ENCODE measurements at regions not wholly inside any gene's neighbourhood (a gene's known extent, or its start where the extent isn't known, plus 50 kb on each side); places are given as distances from the start of the nearest gene placed in this dataset.

DNA sequence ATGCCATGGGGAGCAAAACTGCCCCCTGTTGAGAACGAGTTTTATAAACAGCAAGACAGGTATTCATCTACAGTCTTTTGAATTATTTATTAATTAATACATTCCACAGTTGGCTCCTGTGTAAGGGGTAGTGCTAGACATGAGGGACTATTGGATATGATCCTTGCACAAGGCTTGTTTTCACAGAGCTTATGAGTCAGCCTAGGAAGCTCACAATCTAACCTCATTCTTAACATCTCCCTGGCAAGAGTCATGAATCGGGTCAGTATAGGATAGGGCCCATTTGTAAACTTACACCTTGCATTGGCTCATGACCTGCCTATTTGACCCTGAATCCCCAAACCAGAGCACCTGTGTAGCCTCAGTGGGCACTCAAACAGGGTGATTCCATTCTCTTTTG is 209.1 kb upstream of the HCCS start:
- DNase-seq: no peak

DNA sequence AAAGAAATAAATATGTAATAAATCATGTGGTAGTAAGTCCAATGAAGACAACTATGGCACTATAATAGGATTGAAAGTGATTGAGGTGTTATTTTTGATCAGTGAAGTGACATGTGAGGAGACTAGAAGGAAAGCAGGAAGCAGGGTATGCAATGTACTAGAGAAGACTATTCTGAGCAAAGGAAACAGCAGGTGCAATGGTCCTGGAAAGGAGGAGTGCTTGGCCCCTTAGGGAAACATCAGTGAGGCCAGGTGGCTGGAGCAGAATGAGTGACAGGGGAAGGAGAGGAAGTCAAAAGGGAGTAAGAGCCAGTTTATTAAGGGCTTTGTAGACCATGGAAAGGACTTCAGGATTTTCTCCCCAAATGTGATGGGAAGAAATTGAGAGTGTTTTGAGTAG is 207.6 kb upstream of the HCCS start:
- no peak for DNase-seq

DNA sequence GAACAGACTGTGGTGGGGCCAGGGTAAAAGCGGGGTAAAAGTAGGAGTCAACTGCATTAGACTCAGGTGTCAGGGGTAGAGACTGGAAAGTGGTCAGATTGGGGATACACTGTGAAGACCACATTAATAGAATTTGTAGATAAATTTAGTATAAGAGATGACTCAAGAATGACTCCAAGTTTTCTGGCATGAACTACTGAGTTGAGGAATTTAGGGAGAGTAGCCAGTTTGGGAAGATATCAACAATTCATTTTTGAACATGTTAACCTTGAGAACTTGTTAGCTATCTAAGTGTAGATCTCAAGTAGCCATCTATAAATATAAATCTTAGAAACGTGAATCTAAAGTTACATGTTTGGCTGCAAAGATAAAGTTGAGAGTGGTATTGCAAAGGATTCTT is 206.9 kb upstream of the HCCS start:
- no peak for DNase-seq

DNA sequence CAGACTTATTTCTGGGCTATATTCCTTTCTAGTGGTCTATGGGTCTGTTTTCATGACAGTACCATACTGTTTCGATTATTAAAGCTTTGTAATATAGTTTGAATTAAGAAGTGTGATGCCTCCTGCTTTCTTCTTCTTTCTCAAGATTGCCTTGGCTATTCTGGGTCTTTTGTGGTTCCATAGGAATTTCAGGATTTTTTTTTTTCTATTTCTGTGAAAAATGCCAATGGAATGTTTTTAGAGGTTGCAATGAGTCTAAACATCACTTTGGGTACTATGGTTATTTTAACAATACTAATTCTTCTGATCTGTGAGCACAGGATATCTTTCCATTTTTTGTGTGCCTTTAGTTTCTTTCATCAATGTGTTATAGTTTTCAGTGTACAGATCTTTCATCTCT is 204.3 kb upstream of the HCCS start:
- no peak for DNase-seq

DNA sequence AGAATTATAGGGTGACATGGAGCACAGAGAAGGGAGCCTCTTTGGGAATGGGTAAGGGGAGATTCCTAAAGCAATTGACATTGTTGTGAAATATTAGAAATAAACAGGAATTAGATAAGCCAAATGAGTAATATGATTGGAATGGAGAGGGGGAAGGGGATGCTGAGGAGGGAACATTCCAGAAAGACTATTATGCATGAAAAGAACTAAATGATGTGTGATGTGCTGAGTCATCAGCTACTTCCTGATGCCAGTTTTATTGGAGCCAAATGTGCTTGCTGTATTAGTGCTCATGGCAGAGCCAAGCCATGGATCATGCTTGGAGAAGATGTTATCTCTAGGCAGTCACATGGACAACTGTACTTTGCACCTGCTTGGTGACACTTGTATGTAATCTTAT is 189.0 kb upstream of the HCCS start:
- DNase-seq: no peak

DNA sequence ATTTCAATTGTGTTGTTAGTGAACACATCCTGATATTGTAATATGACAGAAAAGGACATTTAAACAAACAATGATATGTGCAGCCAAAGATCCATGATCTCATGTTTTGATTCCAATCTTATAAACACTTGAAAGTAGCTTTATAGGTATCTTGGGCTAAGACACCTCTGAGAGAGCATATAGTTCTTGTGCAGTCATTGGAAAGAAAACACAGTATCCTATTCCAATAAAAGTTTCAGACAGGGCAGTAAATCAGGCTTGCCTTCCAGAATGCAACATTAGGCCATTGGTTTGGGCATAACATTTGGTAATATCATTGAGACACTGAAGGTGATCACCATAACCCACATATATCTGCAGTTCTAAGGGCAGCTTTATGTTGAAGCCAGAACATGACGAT is 188.3 kb upstream of the HCCS start:
- DNase-seq: no peak

DNA sequence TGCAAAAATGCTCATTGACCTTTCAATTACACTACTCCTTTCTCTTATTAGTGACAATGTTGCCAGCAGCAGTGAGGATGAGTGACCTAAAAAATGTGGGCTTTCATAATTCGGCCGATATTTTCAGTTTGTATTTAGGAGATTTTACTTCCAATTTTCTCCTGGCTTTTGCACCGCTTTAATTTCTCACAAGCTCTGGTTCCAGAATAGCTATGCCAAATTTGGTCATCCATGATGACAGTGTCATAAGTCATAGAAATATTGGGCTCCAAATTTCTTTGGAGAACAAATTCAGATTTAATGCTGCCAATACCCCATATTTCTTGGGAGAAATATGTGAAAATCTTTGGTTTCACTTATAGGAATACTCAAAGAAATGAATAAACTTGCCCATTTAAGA is 187.7 kb upstream of the HCCS start:
- no peak for DNase-seq

DNA sequence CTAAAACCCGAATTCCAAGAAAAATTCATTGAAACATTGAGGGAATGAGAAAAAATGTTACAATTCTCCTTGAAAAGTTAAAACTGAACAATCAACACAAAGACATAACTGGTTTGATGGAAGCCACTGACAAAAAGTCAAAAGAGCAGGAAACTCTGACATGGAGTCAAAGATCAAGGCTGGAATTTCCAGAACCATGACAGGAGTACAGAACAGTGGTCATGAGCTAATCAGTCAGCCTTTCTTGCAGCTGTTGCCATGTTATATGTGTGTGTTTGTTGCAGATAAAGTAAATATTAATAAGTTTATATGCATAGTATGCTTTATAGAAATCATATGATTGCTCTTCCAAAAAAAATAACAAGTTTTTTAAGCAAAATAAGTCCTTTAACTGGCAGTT is 184.7 kb upstream of the HCCS start:
- no peak for DNase-seq

DNA sequence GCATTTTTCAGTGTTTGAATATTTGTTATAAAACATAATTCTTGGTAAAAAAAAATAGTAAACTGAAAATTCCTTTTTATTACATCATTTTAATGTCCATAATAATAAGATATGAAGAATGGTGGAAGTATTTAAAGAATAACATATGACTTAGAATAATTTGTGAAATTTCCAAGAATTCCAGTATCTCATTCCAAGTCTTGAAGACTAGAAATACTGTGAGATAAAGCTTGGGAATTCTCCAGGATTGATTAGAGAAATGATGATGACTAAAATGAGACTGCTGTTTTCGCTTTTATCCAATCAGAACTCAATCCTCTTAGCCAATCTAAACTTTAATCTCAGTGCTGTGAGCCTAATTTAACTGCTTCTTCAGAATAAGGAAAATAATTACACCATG is 184.2 kb upstream of the HCCS start:
- DNase-seq: no peak

DNA sequence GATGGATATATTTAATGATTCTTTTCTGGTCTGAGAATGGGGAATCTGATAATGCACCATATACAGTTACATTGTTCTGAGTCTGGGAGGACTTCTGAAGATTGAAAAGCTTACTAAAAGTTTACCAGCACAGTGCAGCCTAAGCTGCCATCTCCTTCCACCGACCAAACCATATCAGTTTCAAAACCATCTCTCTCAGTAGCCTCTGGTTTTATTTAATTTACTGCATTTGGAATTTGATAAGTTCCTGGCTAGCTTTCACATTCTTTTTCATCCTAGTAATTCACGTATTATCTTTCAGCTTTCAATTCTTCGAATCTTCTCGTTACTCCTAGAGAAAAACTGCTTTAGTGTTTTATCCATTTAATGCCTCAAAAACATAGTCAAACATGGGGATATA is 181.4 kb upstream of the HCCS start:
- no peak for DNase-seq

DNA sequence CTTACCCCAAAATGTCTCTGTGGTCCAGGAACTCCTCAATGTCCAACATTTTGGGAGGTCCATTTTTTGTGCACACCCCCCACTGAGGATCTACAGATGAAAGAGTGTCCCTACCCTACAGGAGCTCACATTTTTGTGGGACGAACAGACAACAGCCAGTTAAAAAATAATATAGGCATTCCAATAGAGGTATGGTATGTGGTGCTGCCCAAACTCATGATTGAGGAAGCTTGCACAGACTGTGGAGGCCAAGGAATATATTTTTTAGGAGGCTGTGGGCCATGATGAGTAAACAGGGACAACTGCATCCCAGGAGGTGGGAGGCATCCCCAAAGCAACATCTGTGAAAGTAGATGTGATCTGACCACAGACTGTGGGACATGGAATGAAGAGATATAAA is 181.0 kb upstream of the HCCS start:
- DNase-seq: no peak

DNA sequence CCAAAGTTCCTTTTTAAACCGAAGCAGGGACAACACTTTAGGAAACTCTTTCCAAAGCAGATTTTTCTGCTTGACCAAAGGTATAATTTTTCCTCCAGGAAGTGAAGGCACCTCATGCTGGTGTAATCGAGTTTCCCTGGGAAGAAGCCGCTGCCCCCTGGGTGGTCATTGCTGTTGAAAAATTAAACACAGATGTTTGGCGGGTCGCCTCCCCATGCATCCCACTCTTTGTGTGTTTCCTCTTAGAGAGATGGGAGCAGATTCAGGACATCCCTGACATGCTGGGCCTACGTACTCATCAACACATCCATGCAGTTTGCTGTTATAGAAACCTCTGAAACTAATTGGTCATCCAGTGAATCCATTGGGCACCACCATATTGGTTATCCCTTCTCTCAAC is 179.2 kb upstream of the HCCS start:
- no peak for DNase-seq

DNA sequence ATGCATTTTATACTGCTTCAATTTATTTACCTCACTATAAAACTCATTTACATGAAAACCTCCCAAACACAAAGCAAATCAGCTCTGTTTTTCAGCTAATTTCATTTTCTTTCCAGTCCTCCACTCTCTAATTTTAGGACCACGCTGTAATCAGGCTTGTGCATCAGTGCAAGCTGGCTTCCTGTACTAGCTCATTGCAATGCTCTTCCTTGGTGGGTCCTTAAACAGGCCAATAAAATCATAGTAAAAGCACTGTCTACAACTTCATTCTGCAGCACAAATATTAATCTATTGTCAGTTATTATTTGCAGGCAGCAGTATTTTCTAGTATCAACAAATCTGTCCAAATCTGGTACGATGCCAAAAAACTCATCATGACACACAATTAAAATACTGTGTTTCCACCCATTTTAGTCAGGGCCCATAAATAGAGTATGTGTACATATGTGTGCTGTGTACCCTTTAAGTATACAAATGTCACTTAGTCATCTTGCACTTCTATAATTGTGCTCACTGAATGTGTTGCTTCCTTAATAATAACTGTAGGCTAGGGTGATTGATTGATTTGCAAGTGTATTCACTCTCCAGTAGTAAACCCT is 178.2 kb upstream of the HCCS start:
- no peak for DNase-seq

DNA sequence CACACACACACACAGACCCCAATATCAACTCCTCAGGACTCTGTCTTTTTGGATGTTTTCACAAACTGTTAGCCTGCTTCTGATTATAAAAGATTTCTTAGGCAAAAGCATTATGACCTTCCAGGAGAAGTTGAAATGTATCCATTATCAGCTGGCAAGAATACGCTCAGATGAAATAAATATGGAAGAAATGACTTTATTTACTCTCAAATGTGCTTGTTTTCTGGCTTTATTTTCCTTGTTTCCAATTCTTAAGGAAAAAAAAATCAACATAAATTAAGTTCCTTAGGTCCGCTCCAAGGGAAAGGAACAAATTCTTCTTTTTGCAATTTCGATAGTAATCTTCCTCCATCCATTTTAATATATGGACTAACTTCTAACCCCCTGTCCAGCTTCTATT is 175.6 kb upstream of the HCCS start:
- no peak for DNase-seq

DNA sequence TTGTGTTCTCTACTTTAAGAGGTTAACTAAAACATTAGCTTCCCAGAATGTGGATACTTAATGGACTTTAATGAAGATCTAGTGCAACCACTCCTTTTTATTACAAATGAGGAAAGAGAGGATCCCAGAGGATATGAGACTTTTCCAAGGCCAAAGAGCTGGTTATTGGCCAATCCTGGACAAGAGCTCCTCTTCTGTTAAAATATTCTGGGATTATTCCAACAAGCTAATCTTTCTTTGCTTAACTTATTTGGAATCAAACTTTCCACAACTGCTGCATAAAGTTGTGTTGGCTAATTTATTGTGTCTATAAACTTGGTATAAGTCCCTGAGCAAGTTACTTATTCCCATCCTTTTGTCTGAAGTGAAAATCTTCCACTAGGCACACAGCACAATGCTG is 174.2 kb upstream of the HCCS start:
- no peak for DNase-seq

DNA sequence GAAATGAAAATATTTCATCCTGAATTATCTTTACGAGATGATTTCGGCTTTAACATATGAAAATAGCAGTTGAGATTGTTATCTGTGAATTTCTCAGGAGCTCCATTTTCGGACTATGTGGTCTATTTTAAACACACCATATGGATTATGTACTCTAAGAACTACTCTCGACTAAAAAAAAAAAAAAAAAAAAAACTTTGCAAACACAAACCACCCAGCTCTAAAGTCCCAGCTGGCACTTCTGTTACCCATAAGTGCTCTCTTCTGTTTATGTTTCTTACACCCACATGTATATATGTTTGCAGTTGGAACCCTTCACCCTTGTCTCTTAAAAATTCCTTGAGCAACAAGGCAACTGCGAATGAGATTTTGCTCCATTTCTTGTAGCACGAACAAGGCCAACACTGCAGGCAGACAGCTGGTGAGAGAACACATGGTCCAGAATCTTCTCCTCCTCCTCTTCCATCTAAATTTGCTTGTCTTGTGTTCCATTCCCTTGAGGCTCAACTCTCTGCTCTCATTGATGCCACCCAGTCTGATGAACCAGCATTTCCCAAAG is 172.7 kb upstream of the HCCS start:
- DNase-seq: no peak

DNA sequence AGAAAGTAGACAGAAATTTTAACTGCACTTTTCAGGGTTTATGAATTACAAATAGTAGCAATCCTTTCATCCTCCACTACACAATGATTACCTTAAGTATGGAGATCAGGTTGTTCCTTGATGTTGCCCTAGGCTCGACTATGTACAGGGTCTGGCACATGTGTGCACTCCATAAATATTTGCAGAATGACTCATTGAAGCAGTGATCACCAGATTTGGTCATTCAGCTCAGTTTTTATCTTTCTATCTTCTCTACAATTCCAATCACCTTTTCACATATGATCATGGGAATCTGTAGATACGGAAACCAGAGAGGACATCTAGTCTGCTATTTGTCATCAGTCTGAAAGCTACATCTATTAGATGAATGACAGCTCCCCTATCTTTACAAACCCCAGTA is 171.7 kb upstream of the HCCS start:
- DNase-seq: no peak

DNA sequence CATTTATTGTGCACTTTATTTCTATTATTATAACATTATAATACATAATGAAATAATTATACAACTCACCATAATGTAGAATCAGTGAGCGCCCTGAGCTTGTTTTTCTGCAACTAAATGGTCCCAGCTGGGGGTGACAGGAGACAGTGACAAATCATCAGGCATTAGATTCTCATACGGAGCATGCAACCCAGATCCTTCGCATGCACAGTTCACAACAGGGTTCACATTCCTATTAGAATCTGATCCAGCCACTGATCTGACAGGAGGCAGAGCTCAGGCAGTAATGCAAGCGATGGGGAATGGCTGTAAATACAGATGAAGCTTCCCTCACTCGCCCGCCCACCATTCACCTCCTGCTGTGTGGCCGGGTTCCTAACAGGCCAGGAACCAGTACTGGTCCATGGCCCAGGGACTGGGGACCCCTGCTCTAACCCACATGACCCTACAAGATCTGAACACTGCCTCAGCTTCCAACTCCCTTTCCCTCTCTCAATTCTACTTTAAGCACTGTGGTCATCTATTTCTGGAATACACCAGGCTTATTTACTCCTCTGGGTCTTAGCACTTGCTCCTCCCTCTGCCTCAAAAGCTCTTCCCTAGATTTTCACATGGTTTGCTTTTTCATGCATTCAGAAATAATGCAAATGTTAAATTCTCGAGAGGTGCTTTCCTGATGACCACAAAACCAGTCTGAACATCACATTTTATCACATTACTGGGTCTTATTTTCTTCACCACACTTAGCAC is 166.8 kb upstream of the HCCS start:
- no peak for DNase-seq

DNA sequence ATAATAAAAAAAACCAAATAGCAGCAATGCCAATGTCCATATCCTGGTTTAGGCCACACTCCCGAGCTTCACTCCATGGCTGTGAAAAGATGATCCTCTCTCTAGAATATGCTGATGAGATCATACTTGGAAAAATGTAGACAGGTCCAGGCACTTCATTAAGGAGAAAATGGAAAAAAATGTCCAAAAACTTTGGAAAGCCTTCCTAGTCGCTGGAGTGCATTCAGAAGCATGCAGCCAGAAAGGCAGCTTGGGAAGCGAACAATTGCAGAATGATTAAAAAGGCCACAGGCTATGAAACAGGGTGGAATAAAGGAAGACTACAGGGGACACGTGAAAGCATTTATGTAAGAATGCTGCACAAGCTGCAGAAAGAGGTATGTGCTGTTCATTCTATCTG is 165.6 kb upstream of the HCCS start:
- DNase-seq: peak; percentile 78

DNA sequence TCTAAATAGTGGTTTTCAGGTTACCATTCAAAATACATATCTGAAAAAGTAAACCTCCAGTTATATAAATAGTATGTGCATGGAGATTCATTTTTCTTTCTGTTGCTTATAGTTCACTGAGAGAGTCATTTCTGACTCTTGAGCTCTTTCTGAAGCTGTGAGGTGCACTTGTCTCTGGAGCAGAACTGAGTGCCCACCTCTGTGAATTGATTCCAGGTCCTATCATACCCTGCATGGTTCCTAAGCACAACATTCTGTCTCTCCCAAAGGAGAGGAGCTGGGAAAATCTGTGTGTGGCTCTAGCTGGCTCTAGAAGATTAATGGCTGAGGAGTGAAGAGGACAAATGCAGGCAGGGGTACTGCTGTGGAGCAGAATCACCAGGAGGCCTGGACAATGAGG is 161.6 kb upstream of the HCCS start:
- no peak for DNase-seq

DNA sequence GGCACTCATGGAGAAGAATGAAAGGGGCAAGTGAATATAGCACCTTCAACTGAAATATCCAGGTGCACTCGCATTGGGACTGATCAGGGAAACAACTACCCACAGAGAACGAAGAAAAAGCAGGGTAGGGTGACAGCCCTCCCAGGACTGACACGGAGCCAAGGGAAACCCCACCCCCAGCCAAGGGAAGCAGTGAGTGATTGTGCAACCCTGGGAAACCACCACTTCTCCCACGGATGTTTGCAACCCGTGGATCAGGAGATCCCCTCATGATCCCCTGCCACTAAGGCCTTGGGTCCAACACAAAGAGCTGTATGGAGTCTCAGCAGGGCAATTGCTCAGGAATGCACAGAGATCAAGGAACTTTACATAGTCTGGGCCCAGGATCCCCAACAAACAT is 158.5 kb upstream of the HCCS start:
- DNase-seq: no peak

DNA sequence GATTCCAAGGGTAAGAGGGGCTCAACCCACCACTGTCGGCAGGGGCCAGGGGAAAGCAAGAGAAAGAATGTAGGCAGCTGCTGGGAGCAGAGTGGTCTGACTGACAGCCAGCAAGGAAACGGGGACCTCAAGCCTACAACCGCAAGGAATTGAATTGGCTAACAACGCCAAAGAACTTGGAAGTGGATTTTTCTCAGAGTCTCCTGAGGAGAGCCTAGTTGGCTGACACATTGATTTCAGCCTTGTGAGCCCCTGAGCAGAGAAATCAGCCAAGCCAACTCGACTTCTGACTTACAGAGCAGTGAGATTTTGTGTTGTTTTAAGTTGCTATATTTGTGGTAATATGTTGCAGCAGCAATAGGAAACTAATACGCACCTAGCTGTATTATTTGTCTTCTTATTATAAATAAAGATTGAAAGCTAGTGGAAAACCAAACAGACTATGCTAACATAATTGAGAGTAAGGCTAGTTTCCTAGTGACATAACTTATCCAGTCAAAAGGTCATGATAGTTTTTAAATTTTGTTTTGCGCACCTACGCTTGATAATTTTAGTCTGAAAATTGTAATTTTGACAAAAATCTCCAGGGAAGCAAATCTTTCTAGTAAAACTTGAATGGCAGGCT is 145.8 kb upstream of the HCCS start:
- no peak for DNase-seq

DNA sequence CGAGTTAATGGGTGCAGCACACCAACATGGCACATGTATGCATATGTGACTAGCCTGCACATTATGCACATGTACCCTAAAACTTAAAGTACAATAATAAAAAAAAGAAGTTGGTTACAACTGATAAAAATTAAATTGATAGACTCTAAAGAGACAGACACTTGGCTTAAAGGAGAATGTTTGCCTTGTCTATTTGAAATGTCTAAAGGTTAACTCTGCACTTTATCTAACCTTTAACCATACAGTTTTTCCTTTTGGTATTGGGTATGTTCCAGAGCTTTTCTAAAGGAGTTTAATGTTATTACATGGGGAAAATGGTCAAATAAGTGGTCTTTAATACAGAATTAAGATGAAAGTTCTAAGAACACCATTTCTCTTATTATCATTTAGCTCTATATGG is 145.1 kb upstream of the HCCS start:
- no peak for DNase-seq

DNA sequence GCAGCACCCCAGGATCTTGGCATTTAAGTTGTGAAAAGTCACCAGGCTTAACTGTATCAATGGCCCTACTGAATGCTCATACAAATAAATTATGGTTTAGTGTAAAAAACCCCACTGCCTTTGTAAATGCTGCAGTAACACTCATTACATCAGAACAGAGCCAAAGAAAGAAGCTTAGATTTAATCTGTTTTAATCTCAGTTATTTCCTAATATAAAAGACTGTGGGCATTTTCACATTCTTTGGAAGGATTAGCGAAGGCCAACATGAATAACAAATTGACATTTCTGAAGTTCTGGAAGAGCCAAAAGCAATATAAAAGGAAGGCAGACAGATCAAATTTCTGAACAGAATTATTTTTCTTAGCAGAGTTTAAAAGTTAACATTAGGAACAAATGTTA is 140.0 kb upstream of the HCCS start:
- DNase-seq: no peak

Data from hindlimb muscle (tissue), 1 donor.